Osteocyte (in vitro differentiated cells): ENCODE measurements at regions not wholly inside any gene's neighbourhood (a gene's known extent, or its start where the extent isn't known, plus 50 kb on each side); places are given as distances from the start of the nearest gene placed in this dataset.

Experiments
- DNase-seq: peaks from one replicate; pipeline ENCODE4 v3.0.0; 2021; ENCODE audit warnings: mixed read lengths; ENCODE audit not compliant: unreplicated experiment; ENCODE audit errors: extremely low spot score
- H3K27ac Mint-ChIP-seq: one replicate; pipeline ENCODE4 v1.8.0; 2021; ENCODE audit warnings: mild to moderate bottlenecking, mixed read lengths; ENCODE audit not compliant: unreplicated experiment
- H3K27me3 Mint-ChIP-seq: one replicate; pipeline ENCODE4 v1.8.0; 2021; ENCODE audit warnings: mixed read lengths; ENCODE audit not compliant: unreplicated experiment
- H3K36me3 Mint-ChIP-seq: one replicate; pipeline ENCODE4 v1.8.0; 2021; ENCODE audit warnings: mixed read lengths; ENCODE audit not compliant: unreplicated experiment
- H3K4me1 Mint-ChIP-seq: one replicate; pipeline ENCODE4 v1.8.0; 2021; ENCODE audit warnings: mixed read lengths; ENCODE audit not compliant: unreplicated experiment
- H3K4me3 Mint-ChIP-seq: one replicate; pipeline ENCODE4 v1.8.0; 2021; ENCODE audit warnings: mild to moderate bottlenecking, moderate library complexity, mixed read lengths; ENCODE audit not compliant: unreplicated experiment
- H3K9me3 Mint-ChIP-seq: one replicate; pipeline ENCODE4 v1.8.0; 2021; ENCODE audit warnings: mixed read lengths; ENCODE audit not compliant: unreplicated experiment
- CTCF ChIP-seq: fragments of 200-600 bp; sonication (generic); IDR thresholded peaks from 2 replicates; pipeline ENCODE4 v1.5.0; 2021; ENCODE audit warnings: antibody characterized with exemption, mild to moderate bottlenecking, moderate library complexity

- no peaks in the 10 kb centered on the region for H3K36me3 Mint-ChIP-seq
- H3K9me3 Mint-ChIP-seq, result no peaks in the 10 kb centered on the region
- H3K27ac Mint-ChIP-seq, result no peak overlapping the region
- H3K4me1 Mint-ChIP-seq, result no peaks in the 10 kb centered on the region
- no peak for TF ChIP-seq CTCF
- no peak overlapping the region for H3K4me3 Mint-ChIP-seq
- DNase-seq, result no peak
- H3K27me3 Mint-ChIP-seq, result peaks cover 40% of the 10 kb centered on the region
Measured at GRCh38 chr16:49910541-49911071, 54.7 kb upstream of the ZNF423 start.

- Mint-ChIP-seq H3K27me3 (peaks cover 40% of the 10 kb centered on the region), H3K36me3 (no peaks in the 10 kb centered on the region), H3K27ac (no peak overlapping the region), H3K4me1 (no peaks in the 10 kb centered on the region), H3K9me3 (no peaks in the 10 kb centered on the region), H3K4me3 (no peak overlapping the region)
- no peak for DNase-seq
- no peak for TF ChIP-seq CTCF
Measured at GRCh38 chr16:49911430-49911829, 55.5 kb upstream of the ZNF423 start.

- peaks cover 29% of the 10 kb centered on the region for H3K27me3 Mint-ChIP-seq
- TF ChIP-seq CTCF, result no peak
- H3K4me3 Mint-ChIP-seq, result no peak overlapping the region
- no peaks in the 10 kb centered on the region for H3K4me1 Mint-ChIP-seq
- H3K36me3 Mint-ChIP-seq, result no peaks in the 10 kb centered on the region
- no peak overlapping the region for H3K27ac Mint-ChIP-seq
- DNase-seq, result no peak
- H3K9me3 Mint-ChIP-seq, result no peaks in the 10 kb centered on the region
Measured at GRCh38 chr16:49912721-49913120, 56.8 kb upstream of the ZNF423 start.

GRCh38 chr16:49913720-49914119, 57.8 kb upstream of the ZNF423 start:
- Mint-ChIP-seq H3K4me3 (no peak overlapping the region), H3K9me3 (no peaks in the 10 kb centered on the region), H3K27me3 (peaks cover 22% of the 10 kb centered on the region), H3K4me1 (no peaks in the 10 kb centered on the region), H3K27ac (no peak overlapping the region), H3K36me3 (no peaks in the 10 kb centered on the region)
- no peak for TF ChIP-seq CTCF
- no peak for DNase-seq

- Mint-ChIP-seq H3K27me3 (peaks cover 22% of the 10 kb centered on the region), H3K9me3 (no peaks in the 10 kb centered on the region), H3K4me3 (no peak overlapping the region), H3K27ac (no peak overlapping the region), H3K4me1 (no peaks in the 10 kb centered on the region), H3K36me3 (no peaks in the 10 kb centered on the region)
- no peak for TF ChIP-seq CTCF
- no peak for DNase-seq
Measured at GRCh38 chr16:49914657-49915056, 58.7 kb upstream of the ZNF423 start.
